NCI-H1105 (cell line): ENCODE measurements at regions not wholly inside any gene's neighbourhood (a gene's known extent, or its start where the extent isn't known, plus 50 kb on each side); places are given as distances from the start of the nearest gene placed in this dataset.

Experiments
- DNase-seq: peaks from one replicate; lab custom pipeline; 2025; lab: John Stamatoyannopoulos, UW

DNA sequence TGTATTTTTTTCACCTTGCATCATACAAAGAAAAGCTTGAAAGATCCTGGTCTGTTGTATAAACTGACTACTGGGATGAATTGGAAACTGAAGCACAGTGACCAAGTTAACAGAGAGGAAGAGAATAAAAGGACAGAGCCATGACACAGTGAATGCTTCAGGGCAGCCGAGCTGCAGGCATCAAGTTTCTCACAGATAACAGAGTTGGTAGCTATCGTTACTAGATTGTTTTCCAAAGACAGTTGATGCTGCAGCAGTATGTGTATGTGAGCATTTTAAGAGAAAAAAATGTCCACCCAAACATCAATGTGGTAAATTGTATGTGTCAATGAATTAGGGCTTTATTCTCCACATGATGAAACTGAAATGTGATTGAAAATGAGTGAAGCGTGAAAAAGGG is 1032.7 kb downstream of the ADGRL3 start:
- no peak for DNase-seq

DNA sequence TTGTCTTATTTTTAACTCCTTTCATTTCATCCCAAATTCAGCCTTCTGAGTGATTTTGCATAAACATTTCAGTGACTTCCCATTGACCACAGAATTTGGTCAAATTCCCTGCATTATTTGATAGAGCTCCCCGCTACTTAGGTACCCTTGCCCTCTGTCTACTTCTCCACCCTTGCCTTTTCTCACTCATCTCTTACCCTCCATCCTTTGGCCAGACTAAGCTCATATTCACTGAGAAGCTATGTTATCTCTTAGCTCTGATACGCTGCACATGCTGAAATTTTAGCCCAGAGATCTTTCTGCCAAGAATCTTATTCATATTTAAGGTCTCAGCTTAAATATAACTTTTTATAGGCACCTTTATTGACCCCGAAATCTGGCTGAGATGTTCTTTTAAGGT is 1031.9 kb downstream of the ADGRL3 start:
- no peak for DNase-seq

DNA sequence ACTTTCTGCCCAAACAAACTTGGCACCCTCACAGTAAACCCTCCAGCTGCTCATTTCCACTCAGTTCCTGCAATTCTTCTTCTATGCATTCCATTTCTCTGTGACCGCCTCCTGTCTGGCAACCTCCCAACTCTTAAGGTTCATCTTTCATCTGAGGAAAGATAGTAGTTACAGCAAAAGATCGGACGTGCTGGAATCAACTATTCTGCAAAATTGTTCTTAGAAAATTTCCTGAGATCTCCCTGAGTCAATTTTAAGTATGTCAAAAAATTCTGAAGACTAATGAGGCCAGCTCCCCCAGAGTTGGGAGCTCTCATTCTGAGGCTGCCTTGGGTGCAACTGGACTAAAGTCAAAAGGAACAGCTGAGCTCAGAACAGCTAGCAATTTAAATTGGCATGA is 1026.0 kb downstream of the ADGRL3 start:
- no peak for DNase-seq

DNA sequence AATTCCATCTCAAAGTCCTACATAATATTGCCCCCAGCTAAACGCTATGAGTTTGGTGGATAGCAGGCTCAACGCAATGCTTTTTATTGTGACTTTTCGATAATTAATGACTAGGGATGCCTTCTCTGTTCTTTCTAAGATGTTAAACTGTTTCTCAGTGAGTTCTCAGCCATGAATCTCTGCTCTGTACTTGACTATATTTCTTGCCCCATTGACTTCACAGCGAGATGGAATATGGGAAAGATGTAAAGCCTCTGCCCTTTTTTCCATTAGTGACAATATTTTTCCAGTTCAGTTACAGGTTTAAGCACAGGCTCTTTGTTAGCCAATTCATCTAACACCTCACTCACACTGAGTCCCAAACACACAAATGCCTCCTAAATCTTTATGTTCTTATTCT is 1022.0 kb downstream of the ADGRL3 start:
- DNase-seq, result no peak

DNA sequence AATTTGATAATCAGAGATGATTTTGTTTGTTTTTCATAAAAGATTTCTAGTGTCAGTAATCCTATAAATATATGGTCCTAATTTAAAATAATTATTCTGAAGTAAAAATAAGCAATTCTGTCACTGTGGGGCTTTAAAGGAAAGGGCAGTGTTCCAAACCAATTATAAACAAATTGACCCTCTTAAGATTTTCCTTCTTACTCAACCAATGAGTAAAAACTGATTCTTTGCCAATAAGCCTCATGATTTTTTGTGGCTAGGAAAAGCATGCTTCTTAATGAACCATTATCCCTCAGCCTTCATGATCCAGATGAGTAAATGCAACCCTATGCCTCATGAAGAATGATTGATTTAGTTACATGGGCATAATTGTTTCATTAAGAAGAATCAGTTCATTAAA is 1010.4 kb downstream of the ADGRL3 start:
- DNase-seq, result peak; percentile 15

DNA sequence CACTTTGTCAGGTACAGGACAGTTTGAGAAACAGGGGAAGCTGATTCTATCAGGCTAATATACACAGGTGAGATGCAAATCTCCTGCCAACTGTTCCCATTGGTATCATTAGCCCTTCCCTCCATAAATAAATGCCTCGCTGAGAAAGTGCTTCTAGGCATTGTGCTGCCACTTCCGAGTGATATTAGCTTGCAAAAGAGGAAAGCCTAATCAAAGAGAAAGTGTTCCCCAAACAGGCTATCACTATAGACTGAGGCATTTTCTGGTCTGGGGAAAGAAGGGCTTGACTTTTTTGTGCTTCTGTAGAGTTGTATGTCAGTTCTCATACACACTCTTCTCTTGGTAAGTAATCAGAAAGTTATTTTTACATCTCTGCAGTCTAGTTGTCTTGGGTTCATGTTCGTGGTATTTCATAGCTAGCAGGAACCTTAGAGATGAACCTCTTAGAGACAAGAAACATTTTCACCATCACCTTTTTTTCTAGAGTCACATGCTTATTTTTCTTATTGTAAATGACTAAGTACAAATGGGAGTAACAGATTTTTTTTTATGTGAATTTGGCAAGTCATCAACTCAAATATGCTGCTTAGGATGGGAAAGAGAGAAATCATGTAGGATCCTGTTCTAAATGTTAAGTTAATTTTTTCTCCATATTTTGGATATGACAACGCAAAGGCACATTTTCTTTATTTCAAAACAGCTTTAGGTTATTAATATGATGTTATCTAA is 1009.8 kb downstream of the ADGRL3 start:
- peak; percentile 38 for DNase-seq

DNA sequence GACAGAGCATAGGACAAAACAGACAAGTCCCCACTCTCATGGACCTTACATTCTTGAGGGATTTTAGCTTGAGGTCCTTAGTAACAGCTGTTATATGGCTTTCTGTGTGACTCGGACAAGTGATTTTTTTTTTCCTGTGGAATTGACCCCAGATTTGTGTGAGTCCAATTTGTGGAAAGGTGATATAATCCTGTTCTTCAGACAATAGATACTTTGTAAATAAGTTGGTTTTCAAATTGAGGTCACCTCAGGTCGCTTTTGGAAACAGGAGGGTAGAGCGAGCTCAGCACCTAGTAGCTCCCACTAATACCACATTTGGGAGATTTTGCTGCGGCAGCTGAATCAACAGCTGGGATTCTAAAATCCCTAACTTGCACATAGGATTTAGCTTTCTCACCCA is 1008.8 kb downstream of the ADGRL3 start:
- DNase-seq, result no peak

DNA sequence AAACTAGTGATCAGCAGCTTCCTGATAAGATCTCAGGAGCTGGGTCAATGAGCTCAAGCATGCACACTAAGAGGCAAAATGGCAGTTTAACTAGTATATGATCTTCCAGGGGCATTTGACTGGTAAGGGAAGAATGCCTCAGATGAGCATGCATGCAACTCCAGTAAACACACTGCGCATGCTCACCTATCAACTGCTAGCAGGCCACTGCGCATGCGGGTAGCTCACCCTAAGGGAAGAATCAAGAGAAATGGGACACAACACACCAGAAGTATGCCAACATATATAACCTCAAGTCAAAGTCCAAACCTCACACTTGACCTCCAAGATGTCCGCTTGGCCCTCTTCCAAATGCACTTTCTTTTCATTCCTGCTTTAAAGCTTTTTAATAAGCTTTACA is 1004.0 kb downstream of the ADGRL3 start:
- DNase-seq, result no peak

DNA sequence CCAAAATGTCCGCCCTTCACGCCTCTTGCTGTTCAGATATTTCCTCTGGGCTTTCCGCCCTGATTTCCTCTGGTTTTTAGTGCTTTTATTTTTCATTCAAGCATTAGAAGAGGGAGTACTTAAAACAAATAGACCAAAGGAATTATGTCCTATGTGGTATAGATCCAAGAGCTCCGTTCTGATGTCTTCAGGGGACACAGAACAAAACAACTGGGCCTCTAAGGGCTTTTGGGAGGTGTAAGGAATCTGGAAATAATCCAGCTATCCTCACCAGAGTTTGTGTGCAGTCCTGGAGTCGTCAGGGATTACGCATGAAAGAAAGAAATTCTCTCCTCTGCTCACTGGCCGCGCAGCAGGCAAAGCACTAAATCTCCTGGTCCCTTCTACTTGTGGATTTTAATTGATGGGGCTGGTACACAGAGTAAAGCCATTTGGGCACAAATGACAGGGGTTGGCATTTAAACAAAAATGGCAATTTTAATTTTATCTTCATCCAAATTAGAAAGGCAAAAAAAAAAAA is 999.2 kb downstream of the ADGRL3 start:
- DNase-seq, result no peak

DNA sequence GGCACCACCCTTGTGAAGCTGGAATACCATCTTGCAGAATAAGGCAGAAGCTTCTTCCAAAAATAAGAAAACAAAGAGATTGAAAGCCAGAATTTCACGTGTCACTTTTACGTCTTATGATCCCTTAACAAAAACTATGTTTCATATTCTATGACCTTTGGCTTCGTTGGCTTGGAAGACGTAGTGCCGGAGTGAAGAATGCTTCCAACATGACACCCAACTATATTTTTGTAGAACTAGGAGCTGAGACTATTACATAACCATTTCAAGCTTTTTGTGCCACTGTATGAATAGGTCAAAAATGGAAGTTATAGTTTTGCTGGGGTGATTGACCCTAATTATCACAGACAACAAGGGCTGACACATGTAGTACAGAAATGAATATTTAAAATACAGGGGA is 996.2 kb downstream of the ADGRL3 start:
- no peak for DNase-seq

DNA sequence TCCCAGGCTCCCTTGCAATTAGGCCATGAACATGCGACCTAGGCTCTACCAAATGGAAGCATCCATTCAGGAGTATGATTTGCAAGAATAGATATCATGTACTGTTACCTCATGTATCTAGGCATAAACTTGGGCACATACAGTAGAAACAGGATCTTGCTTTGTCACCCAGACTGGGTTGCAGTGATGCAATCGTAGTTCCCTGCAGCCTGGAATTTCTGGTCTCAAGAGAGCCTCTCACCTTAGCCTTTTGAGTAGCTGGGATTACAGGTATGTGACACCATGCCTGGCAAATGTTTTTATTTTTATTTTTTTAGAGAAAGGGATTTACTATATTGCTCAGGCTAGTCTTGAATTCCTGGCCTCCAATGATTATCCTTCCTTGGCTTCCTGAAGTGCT is 994.2 kb downstream of the ADGRL3 start:
- no peak for DNase-seq

DNA sequence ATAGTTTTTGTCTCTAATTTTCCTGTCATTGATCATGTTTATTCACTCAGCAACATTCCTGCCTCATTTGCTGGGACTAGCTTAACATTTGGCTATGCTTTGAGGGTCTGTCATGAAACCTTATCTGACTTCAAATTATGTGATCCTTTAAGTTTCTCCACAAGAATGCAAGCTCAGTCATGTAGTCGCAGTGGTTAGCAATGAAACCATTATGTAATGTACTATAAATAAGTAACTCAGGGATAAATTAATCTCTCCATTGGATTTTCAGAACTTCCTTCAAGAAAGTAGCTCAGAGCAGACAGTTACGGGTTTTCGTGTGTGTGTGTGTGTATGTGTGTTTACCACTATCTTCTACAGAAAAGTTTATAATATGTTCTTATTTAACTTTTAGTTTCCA is 993.6 kb downstream of the ADGRL3 start:
- no peak for DNase-seq

DNA sequence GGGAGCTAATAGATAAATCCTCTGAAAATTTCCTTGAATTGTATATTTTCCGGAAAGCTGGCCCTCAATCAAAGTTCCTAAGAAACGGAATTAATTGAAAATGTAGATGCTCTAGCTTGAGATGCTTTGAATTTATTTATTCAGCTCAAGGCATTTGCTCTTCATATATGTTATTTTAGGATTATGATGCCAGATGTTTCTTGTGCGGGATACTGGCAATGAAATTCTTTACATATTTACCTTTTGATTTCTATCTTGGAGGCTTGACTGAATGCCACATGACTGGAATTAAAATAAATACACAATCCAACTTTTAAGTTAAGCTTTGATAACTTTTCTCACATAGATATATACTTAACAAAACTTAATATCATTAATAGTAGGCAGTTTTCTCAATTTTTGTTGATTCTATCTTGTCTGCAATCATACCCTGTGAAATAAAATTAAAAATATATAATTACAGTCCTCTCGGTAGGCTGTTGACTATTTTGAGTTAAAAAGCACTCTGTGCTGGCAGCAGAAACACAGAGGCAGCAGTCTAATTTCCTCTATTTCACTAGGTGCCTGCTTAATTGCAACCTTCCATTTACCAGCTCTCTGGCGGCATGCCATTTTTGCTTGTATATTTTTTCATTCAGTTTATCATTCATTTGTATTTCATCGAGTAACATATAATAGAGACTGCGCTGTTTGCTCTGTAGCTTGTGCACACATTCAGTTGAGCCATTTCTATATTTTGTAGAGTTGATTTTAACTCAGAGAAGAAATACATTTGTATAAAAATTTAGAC is 991.5 kb downstream of the ADGRL3 start:
- DNase-seq, result peak; percentile 69

DNA sequence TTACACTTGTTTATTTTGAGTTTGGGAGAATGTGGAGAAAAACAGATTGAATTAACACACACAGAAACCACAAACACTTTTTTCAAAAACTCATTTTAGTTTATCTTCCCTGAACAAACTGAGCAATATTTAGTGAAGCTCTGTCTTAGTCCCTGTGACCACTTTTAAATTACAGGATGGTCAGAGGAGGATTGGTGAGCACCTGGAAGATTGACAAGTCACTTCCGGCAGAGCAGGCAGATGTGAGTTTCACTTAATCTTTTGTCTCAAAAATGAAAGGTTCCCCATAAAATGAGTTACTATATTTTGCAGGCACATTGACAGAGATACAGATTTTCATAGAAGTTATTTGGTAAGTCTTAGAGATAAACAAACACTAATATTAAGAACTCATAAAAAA is 970.1 kb downstream of the ADGRL3 start:
- no peak for DNase-seq

DNA sequence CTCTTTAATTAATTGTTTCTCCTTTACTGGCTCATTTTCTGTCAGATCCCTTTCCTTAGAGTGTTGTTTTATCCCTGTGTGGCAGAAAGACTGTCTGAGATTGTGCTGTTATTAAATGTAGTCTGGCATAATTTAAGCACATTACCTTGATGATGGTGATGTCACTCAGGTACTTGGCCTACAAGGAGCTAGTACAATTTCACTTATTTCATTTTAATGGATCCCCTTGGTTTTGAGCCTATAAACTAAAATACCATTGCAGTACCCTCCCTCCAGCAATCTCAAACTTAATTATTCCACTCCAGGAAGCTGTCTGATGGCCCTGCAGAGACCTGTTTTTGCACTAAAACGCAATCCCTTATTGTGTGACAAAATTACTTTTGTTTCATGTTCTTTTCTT is 968.6 kb downstream of the ADGRL3 start:
- no peak for DNase-seq

DNA sequence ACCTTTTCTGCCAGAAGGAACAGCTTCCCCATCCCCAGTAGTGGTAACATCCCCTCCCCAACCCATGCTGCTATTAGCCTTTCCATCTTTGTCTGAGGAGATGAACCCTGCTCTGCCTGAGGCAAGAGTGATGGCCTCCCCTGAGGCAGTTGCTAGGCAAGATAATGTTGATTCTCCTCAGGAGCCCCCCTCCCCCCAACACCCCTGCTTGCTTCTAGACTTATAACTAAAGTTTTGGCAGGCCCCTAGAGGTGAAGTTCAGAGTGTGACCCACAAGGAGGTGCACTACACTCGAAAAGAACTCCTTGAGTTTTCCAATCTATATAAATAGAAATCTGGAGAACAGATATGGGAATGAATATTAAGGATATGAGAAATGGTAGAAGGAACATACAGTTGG is 962.5 kb downstream of the ADGRL3 start:
- no peak for DNase-seq

DNA sequence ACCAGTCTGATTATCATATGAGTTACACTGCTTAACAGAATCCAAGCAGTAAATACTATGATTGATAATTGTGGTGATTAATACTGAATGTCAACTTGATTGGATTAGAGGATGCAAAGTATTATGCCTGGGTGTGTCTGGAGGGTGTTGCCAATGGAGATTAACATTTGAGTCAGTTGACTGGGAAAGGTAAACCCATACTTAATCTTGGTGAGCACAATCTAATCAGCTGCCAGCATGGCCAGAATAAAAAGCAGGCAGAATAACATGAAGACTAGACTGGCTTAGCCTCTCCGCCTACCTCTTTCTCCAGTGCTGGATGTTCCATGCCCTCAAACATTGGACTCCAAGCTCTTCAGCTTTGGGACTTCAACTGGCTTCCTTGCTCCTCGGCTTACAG is 961.3 kb downstream of the ADGRL3 start:
- DNase-seq, result no peak

DNA sequence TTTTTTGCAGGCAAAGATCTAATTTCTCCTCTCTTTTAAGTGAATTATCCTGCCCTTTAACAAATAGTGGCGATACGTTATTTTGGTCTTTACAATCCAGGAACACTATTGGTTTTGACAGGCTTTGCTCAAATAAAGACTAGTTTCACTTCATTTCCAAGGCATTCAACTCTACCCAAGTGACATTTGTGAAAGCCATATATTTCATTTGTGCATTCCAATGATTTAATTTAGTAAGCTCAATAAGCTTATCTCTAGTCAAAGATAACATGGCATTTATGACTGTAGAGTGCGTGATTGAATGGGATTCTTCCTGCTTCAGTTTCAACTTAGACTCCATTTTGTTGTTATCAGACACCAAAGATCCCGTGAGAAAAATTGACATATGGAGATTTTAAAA is 959.8 kb downstream of the ADGRL3 start:
- no peak for DNase-seq

DNA sequence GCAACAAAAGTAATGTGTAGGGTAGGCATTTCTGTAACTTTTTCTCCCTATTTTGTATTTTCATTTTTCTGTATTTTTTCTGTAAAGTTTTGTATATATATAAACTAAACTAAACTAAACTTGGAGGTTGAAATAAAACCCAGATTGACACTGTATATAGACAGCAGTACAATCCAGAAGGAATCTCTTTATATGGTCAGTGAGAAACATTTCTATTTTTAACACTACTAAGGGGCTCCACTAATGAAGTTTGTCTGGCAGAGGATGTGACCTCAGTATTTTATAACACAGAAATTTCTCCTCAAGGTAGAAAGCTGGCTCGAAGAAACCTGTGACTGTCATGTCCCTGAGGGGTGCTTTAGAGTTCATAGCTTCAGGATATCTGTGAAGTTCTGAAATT is 959.2 kb downstream of the ADGRL3 start:
- no peak for DNase-seq

DNA sequence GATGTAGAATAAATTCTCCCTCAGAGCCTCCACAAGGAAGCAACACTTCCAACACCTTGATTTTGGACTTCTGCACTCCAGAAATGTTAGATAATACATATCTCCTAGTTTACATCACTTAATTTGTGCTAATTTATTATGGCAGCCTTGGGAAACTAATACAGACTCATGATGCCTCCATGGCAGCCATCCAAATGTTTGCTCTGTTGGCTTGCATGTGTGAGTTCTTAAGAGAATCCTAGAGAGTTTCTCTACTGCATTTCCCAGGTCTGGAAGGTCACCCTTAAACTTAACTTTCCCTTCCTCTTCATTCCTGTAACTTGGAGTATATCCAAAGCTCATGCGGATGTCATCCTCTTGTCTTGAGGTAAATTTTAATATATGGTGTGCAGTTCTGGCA is 956.1 kb downstream of the ADGRL3 start:
- no peak for DNase-seq

DNA sequence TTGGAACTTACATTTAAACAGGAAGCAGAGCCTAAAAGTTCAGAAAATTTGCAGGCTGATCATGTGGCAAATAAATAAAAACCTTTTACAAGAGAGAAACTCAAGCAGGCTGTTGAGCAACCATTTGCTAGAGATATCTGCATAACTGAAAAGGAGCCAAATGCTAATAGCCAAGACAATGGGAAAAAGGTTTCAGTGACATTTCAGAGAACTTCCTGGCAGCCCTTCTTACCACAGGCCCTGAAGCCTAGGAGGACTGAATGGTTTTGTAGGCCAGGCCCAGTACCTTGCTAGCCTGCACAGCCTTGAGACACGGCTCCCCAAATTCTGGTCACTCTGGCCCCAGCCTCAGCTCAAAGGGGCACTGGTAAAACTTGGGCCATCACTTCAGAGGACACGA is 945.1 kb downstream of the ADGRL3 start:
- DNase-seq, result no peak

DNA sequence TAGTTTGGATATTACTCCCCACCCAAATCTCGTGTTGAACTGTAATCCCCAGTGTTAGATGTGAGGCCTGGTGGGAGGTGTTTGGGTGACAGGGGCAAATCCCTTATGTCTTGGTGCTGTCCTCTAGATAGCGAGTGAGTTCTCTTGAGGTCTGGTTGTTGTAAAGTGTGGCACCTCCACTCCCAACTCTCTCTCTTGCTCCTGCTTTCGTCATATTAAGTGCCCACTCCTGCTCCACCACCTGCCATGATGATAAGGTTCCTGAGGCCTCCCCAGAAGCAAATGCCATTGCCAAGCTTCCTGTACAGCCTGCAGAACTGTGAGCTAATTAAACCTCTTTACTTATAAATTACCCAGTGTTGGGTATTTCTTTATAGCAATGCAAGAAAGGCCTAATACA is 944.3 kb downstream of the ADGRL3 start:
- no peak for DNase-seq

DNA sequence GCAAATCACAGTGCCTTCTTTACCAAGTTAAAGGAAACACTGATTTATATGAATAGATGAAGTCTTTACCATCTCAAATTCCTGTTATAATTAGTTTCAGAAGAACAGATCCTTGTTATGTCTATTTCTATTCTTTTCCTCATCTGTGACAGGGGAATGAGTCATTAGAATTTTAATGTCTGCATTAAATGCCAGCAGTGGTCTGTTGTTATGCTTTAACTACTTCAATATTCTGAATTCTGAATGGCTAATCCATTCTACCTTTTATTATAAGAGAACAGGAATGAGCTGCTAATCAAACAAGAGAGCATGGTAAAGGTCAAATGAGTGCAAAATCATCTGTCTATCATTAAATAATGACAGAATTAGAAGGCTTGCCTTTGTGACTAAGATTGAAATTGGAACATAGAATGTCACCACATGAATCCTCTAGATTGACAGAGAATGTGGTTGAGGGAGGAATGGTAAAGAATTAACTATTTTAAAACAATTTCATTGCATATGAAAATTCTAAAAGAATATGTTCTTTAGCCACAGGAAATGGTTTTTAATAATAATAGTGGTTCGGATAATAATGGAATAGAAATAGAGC is 935.5 kb downstream of the ADGRL3 start:
- DNase-seq, result no peak
